Hepatocyte (in vitro differentiated cells): ENCODE measurements at regions not wholly inside any gene's neighbourhood (a gene's known extent, or its start where the extent isn't known, plus 50 kb on each side); places are given as distances from the start of the nearest gene placed in this dataset.

Experiments used
- DNase-seq: peaks from one replicate; pipeline ENCODE4 v3.0.0-alpha.2; 2016; ENCODE audit warnings: low spot score
- H2AFZ ChIP-seq: fragments of 200-600 bp; sonication (generic); 2 replicates; pipeline ENCODE4 v1.6.0; 2016; ENCODE audit warnings: antibody characterized with exemption, mild to moderate bottlenecking
- H3K27ac ChIP-seq: fragments of 200-600 bp; sonication (generic); 2 replicates; pipeline ENCODE4 v1.5.1; 2016; ENCODE audit warnings: mild to moderate bottlenecking
- H3K27me3 ChIP-seq: fragments of 200-600 bp; sonication (generic); 2 replicates; pipeline ENCODE4 v1.6.1; 2016
- H3K36me3 ChIP-seq: fragments of 200-600 bp; sonication (generic); replicated peaks from 2 replicates; pipeline ENCODE4 v1.5.1; 2016; ENCODE audit warnings: low read depth; ENCODE audit not compliant: insufficient read depth
- H3K4me1 ChIP-seq: fragments of 200-600 bp; sonication (generic); 2 replicates; pipeline ENCODE4 v1.5.1; 2016; ENCODE audit warnings: mild to moderate bottlenecking, moderate library complexity; ENCODE audit not compliant: insufficient read depth
- H3K4me2 ChIP-seq: fragments of 200-600 bp; sonication (generic); 2 replicates; pipeline ENCODE4 v1.6.0; 2016
- H3K4me3 ChIP-seq: fragments of 200-600 bp; sonication (generic); 2 replicates; pipeline ENCODE4 v1.5.1; 2016; ENCODE audit warnings: mild to moderate bottlenecking
- H3K79me2 ChIP-seq: fragments of 200-600 bp; sonication (generic); 2 replicates; pipeline ENCODE4 v1.6.0; 2017; ENCODE audit warnings: mild to moderate bottlenecking
- H3K9me2 ChIP-seq: fragments of 200-600 bp; sonication (generic); replicated peaks from 2 replicates; pipeline ENCODE4 v1.6.0; 2017; ENCODE audit warnings: mild to moderate bottlenecking; ENCODE audit not compliant: insufficient read depth
- H3K9me3 ChIP-seq: fragments of 200-600 bp; sonication (generic); 2 replicates; pipeline ENCODE4 v1.5.1; 2016; ENCODE audit warnings: low read depth, mild to moderate bottlenecking
- H4K20me1 ChIP-seq: fragments of 200-600 bp; sonication (generic); 2 replicates; pipeline ENCODE4 v1.6.0; 2016; ENCODE audit warnings: mild to moderate bottlenecking; ENCODE audit not compliant: insufficient read depth, poor library complexity, severe bottlenecking
- EZH2 ChIP-seq: fragments of 200-600 bp; sonication (generic); IDR thresholded peaks from 2 replicates; pipeline ENCODE4 v1.6.1; 2016; ENCODE audit warnings: antibody characterized with exemption, mild to moderate bottlenecking, borderline replicate concordance
- EZH2phosphoT487 ChIP-seq: fragments of 200-600 bp; sonication (generic); IDR thresholded peaks from one replicate; pipeline ENCODE4 v1.6.1; 2018; ENCODE audit warnings: antibody characterized with exemption, mild to moderate bottlenecking, low read depth, moderate library complexity; ENCODE audit not compliant: unreplicated experiment, severe bottlenecking
- WGBS: methylation state at CpG from one replicate; pipeline ENCODE4 v1.1.6; 2016; ENCODE audit warnings: low lambda C conversion rate; ENCODE audit errors: missing lambda C conversion rate; 5-methylcytosine and 5-hydroxymethylcytosine counted together
- TF ChIP-seq, protein P1 (sequence below): fragments of 200-600 bp; sonication (generic); IDR thresholded peaks from 2 replicates; pipeline ENCODE4 v1.5.1; 2016; ENCODE audit warnings: antibody characterized with exemption, mild to moderate bottlenecking; ENCODE audit not compliant: poor library complexity

DNA sequence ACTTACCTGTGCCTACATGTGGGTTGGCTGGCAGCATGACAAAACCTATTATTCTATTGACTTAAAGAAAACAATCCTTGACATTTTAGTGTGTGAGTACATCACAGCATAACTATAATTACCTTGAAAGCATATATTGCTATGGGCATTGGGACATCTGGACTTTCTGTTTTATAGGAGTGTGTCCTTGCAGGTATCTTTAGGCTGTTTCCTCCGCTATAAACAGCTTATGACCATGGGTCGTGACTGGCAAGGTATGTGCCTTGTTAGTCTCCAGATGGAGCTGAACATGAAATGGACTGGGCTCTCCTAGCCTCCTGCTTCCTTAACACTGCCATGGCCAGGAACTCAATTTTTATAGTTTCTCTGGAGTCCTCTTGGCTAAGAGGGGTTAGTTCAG, 317.4 kb upstream of the COBL start:
- Histone ChIP-seq H3K27me3 (no peaks in the 10 kb centered on the region), H3K27ac (peak overlapping the region; percentile 55), H3K79me2 (no peaks in the 10 kb centered on the region), H3K9me2 (no peaks in the 10 kb centered on the region), H3K4me1 (peaks cover 15% of the 10 kb centered on the region), H3K4me3 (no peak overlapping the region), H4K20me1 (no peaks in the 10 kb centered on the region), H3K9me3 (no peaks in the 10 kb centered on the region), H3K36me3 (no peaks in the 10 kb centered on the region), H2AFZ (no peak overlapping the region), H3K4me2 (no peak overlapping the region)
- 45% methylated on average over 2 of the region's 2 CpGs for WGBS
- TF ChIP-seq, protein P1, sequence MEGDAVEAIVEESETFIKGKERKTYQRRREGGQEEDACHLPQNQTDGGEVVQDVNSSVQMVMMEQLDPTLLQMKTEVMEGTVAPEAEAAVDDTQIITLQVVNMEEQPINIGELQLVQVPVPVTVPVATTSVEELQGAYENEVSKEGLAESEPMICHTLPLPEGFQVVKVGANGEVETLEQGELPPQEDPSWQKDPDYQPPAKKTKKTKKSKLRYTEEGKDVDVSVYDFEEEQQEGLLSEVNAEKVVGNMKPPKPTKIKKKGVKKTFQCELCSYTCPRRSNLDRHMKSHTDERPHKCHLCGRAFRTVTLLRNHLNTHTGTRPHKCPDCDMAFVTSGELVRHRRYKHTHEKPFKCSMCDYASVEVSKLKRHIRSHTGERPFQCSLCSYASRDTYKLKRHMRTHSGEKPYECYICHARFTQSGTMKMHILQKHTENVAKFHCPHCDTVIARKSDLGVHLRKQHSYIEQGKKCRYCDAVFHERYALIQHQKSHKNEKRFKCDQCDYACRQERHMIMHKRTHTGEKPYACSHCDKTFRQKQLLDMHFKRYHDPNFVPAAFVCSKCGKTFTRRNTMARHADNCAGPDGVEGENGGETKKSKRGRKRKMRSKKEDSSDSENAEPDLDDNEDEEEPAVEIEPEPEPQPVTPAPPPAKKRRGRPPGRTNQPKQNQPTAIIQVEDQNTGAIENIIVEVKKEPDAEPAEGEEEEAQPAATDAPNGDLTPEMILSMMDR = no peak
- TF ChIP-seq EZH2 (no peak), EZH2phosphoT487 (no peak)
- no peak for DNase-seq

DNA sequence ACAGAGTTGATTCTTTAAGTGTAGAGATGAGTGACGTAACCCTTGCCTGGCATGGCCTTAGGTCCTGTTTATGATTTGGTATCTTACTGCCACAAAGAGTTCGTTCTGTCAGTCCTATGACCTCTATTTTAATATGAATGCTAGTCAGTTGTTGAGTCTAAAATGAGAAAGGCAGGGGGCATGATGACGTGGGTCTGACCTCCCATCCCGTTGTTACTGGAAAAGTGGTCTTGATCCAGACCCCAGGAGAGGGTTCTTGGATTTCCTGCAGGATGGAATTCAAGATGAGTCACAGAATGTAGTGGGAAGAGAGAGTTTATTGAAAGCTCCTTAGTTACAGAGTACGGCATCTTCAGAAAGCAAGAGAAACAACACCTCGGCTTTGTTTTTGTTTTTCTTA, 317.0 kb upstream of the COBL start:
- TF ChIP-seq EZH2 = no peak
- TF ChIP-seq, protein P1 = no peak
- no peak for TF ChIP-seq EZH2phosphoT487
- H3K9me2 ChIP-seq = no peaks in the 10 kb centered on the region
- 73% methylated on average over 6 of the region's 6 CpGs for whole genome bisulfite sequencing

GRCh38 chr7:51633006-51633405, 316.4 kb upstream of the COBL start:
- TF ChIP-seq EZH2 (no peak), EZH2phosphoT487 (no peak)
- TF ChIP-seq, protein P1 = no peak
- H3K9me2 ChIP-seq = no peaks in the 10 kb centered on the region
- no peaks in the 10 kb centered on the region for H4K20me1 ChIP-seq
- no peaks in the 10 kb centered on the region for H3K27me3 ChIP-seq
- WGBS = 100% methylated on average over 1 of the region's 1 CpG
- H3K79me2 ChIP-seq = no peaks in the 10 kb centered on the region
- H2AFZ ChIP-seq = no peak overlapping the region
- H3K36me3 ChIP-seq = no peaks in the 10 kb centered on the region
- no peak overlapping the region for H3K4me3 ChIP-seq
- peaks cover 15% of the 10 kb centered on the region for H3K4me1 ChIP-seq
- H3K9me3 ChIP-seq = no peaks in the 10 kb centered on the region
- DNase-seq = no peak
- peak overlapping the region; percentile 31 for H3K27ac ChIP-seq
- no peak overlapping the region for H3K4me2 ChIP-seq

More for the DNA sequence above, 317.0 kb upstream of the COBL start:
- DNase-seq = no peak
- H3K36me3 ChIP-seq = no peaks in the 10 kb centered on the region
- H3K27ac ChIP-seq = peak overlapping the region; percentile 31
- H3K4me3 ChIP-seq = no peak overlapping the region
- H3K4me2 ChIP-seq = no peak overlapping the region
- H3K4me1 ChIP-seq = peaks cover 15% of the 10 kb centered on the region
- H3K27me3 ChIP-seq = no peaks in the 10 kb centered on the region
- H3K9me3 ChIP-seq = no peaks in the 10 kb centered on the region
- H3K79me2 ChIP-seq = no peaks in the 10 kb centered on the region
- H2AFZ ChIP-seq = no peak overlapping the region
- no peaks in the 10 kb centered on the region for H4K20me1 ChIP-seq

- Histone ChIP-seq H3K9me3 (no peaks in the 10 kb centered on the region), H3K79me2 (no peaks in the 10 kb centered on the region), H3K9me2 (no peaks in the 10 kb centered on the region), H2AFZ (no peak overlapping the region), H3K4me1 (peaks cover 10% of the 10 kb centered on the region), H3K36me3 (no peaks in the 10 kb centered on the region), H3K4me3 (no peak overlapping the region), H3K4me2 (no peak overlapping the region), H3K27ac (no peak overlapping the region), H4K20me1 (no peaks in the 10 kb centered on the region), H3K27me3 (no peaks in the 10 kb centered on the region)
- WGBS = 84% methylated on average over 16 of the region's 16 CpGs
- TF ChIP-seq EZH2phosphoT487 (no peak), EZH2 (no peak)
- TF ChIP-seq, protein P1 = no peak
- DNase-seq = no peak
Observed at GRCh38 chr7:51630933-51631332, 314.3 kb upstream of the COBL start.
